22Rv1 (cell line): ENCODE measurements at regions not wholly inside any gene's neighbourhood (a gene's known extent, or its start where the extent isn't known, plus 50 kb on each side); places are given as distances from the start of the nearest gene placed in this dataset.

Experiments
- ZFX ChIP-seq: fragments of 450-650 bp; IDR thresholded peaks from 2 replicates; pipeline ENCODE4 v1.6.1; 2017; ENCODE audit warnings: antibody characterized with exemption, borderline replicate concordance
- TF ChIP-seq, protein P1 (sequence below): fragments of 450-650 bp; IDR thresholded peaks from 2 replicates; pipeline ENCODE4 v1.5.1; 2017; ENCODE audit warnings: mild to moderate bottlenecking

DNA sequence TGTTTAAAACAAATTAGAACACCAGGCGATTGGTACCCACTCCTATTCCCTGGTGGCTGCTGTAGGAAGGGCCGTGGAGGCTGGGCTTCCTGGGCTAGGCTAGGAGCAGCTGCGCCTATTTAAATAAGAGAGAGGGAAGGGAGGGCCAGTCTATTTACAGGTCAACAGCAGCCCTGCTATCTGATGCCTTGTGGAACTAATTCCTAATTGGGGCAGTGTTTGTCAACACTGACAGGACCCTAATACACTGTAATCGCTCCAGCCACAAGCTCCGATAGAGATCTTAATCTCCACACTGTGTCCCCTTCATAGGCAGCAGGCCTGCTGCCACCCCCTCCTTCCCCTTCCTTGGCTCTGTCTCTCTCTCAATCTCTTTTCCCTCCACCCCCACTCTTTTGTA lies 116.9 kb upstream of the SOX14 start:
- TF ChIP-seq, protein P1, sequence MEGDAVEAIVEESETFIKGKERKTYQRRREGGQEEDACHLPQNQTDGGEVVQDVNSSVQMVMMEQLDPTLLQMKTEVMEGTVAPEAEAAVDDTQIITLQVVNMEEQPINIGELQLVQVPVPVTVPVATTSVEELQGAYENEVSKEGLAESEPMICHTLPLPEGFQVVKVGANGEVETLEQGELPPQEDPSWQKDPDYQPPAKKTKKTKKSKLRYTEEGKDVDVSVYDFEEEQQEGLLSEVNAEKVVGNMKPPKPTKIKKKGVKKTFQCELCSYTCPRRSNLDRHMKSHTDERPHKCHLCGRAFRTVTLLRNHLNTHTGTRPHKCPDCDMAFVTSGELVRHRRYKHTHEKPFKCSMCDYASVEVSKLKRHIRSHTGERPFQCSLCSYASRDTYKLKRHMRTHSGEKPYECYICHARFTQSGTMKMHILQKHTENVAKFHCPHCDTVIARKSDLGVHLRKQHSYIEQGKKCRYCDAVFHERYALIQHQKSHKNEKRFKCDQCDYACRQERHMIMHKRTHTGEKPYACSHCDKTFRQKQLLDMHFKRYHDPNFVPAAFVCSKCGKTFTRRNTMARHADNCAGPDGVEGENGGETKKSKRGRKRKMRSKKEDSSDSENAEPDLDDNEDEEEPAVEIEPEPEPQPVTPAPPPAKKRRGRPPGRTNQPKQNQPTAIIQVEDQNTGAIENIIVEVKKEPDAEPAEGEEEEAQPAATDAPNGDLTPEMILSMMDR, result no peak
- no peak for TF ChIP-seq ZFX
